Kidney (tissue), 13 donors: ENCODE measurements at regions not wholly inside any gene's neighbourhood (a gene's known extent, or its start where the extent isn't known, plus 50 kb on each side); places are given as distances from the start of the nearest gene placed in this dataset.
A peak's percentile ranks its signal among the peaks of the same experiment; 100 is the strongest.

Source experiments
- DNase-seq, 5 donors: peaks; one replicate each; pipeline ENCODE4 v3.0.0-alpha.2; 2013 to 2020
- FAIRE-seq: peaks from 2 replicates; lab custom pipeline; 2012; peaks lifted over from hg19 to GRCh38; lab: Jason Lieb, UNC
- H3K27ac ChIP-seq, 2 donors: one replicate each; pipeline ENCODE4 v1.7.0; 2013; ENCODE audit warnings: low read depth in 2 of 2, low read length in 2 of 2, inconsistent platforms in 1 of 2
- H3K27me3 ChIP-seq: one replicate; pipeline ENCODE4 v1.7.1; 2013; ENCODE audit warnings: low read length, inconsistent platforms; ENCODE audit not compliant: control insufficient read depth, insufficient read depth
- H3K36me3 ChIP-seq, 3 donors: one replicate each; pipeline versions ENCODE4 v1.7.0 to v1.7.1; 2013; ENCODE audit warnings: low read length in 3 of 3, control low read depth in 1 of 3, inconsistent platforms in 1 of 3; ENCODE audit not compliant: insufficient read depth in 3 of 3, control insufficient read depth in 2 of 3
- H3K4me1 ChIP-seq, 3 donors: one replicate each; pipeline versions ENCODE4 v1.7.0 to v1.7.1; 2013; ENCODE audit warnings: low read length in 3 of 3, inconsistent platforms in 1 of 3, low read depth in 1 of 3; ENCODE audit not compliant: control insufficient read depth in 2 of 3, insufficient read depth in 2 of 3
- H3K4me3 ChIP-seq, 3 donors: one replicate each; pipeline versions ENCODE4 v1.7.0 to v1.8.1; 2013; ENCODE audit warnings: low read length in 3 of 3, control low read depth in 1 of 3, inconsistent platforms in 1 of 3
- H3K9ac ChIP-seq, 3 donors: one replicate each; pipeline versions ENCODE4 v1.7.0 to v1.7.1; 2013; ENCODE audit warnings: low read length in 3 of 3, control low read depth in 1 of 3, inconsistent platforms in 1 of 3
- H3K9me3 ChIP-seq, 3 donors: one replicate each; pipeline versions ENCODE4 v1.7.0 to v1.7.1; 2013; ENCODE audit warnings: low read length in 3 of 3, control low read depth in 1 of 3, inconsistent platforms in 1 of 3; ENCODE audit not compliant: control insufficient read depth in 2 of 3, insufficient read depth in 1 of 3
- intact Hi-C: fragments of 100-400 bp; cut with DNase I; formaldehyde crosslinking; loops from one replicate; pipeline ENCODE4 v1.11.1; 2022
- TF ChIP-seq, protein P1 (sequence below): IDR thresholded peaks from 3 replicates; pipeline ENCODE4 v1.5.1; 2012; ENCODE audit warnings: mild to moderate bottlenecking, moderate library complexity, borderline replicate concordance; ENCODE audit not compliant: insufficient read depth; ENCODE audit errors: extremely low read depth
- donor health status: control.
- donor health status: control.
- donor health status: control.
- donor health status: control.
- donor health status: control.
- donor health status: DM: yes; HTN: yes; CAD: no.
- donor health status: Normal renal cell carcinoma (clear cell type).

GRCh38 chr12:131456301-131457027 lies 254.4 kb upstream of the SFSWAP start:
- no peak overlapping the region for H3K27ac ChIP-seq
- no peaks in the 10 kb centered on the region for H3K27me3 ChIP-seq
- no peak overlapping the region for H3K9ac ChIP-seq
- no peak overlapping the region for H3K4me3 ChIP-seq
- DNase-seq (peak in 1 of 5 donors; percentile 8), FAIRE-seq (no peak)
- TF ChIP-seq, protein P1, sequence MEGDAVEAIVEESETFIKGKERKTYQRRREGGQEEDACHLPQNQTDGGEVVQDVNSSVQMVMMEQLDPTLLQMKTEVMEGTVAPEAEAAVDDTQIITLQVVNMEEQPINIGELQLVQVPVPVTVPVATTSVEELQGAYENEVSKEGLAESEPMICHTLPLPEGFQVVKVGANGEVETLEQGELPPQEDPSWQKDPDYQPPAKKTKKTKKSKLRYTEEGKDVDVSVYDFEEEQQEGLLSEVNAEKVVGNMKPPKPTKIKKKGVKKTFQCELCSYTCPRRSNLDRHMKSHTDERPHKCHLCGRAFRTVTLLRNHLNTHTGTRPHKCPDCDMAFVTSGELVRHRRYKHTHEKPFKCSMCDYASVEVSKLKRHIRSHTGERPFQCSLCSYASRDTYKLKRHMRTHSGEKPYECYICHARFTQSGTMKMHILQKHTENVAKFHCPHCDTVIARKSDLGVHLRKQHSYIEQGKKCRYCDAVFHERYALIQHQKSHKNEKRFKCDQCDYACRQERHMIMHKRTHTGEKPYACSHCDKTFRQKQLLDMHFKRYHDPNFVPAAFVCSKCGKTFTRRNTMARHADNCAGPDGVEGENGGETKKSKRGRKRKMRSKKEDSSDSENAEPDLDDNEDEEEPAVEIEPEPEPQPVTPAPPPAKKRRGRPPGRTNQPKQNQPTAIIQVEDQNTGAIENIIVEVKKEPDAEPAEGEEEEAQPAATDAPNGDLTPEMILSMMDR: no peak
- H3K36me3 ChIP-seq: no peaks in the 10 kb centered on the region
- H3K9me3 ChIP-seq: no peaks in the 10 kb centered on the region
- no peaks in the 10 kb centered on the region for H3K4me1 ChIP-seq
- intact Hi-C loops: no loop called here

DNA sequence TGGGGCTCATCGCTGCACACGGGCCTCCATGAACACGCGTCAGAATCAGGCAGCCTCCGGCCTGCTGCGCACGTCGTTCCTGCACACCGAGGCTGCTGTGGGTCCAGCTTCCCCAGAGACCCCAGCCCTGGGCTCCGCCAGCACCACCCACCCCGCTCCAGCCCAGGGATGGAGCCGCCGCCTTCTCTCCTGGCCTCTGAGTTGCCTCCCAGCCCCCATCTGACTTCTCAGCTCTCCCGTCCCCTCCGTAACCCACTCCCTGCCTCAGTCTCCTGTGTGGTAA lies 253.9 kb upstream of the SFSWAP start:
- no peaks in the 10 kb centered on the region for H3K27me3 ChIP-seq
- intact Hi-C loops: no loop called here
- peak in 1 of 5 donors; percentile 5 for DNase-seq

GRCh38 chr12:131457331-131458047 lies 253.4 kb upstream of the SFSWAP start:
- FAIRE-seq: no peak
- no peaks in the 10 kb centered on the region for H3K9me3 ChIP-seq
- peak in 1 of 5 donors; percentile 5 for DNase-seq

More for the DNA sequence above, 253.9 kb upstream of the SFSWAP start:
- Histone ChIP-seq H3K9me3 (no peaks in the 10 kb centered on the region), H3K4me3 (no peak overlapping the region), H3K27ac (no peak overlapping the region), H3K9ac (no peak overlapping the region), H3K4me1 (no peaks in the 10 kb centered on the region), H3K36me3 (no peaks in the 10 kb centered on the region)
- no peak for FAIRE-seq
- TF ChIP-seq, protein P1: no peak

More at GRCh38 chr12:131457331-131458047, 253.4 kb upstream of the SFSWAP start:
- Histone ChIP-seq H3K27me3 (no peaks in the 10 kb centered on the region), H3K27ac (no peak overlapping the region), H3K4me3 (no peak overlapping the region), H3K36me3 (no peaks in the 10 kb centered on the region), H3K4me1 (no peaks in the 10 kb centered on the region), H3K9ac (no peak overlapping the region)
- intact Hi-C loops: no loop called here
- TF ChIP-seq, protein P1: no peak
